ENCODE measurements at regions not wholly inside any gene's neighbourhood (a gene's known extent, or its start where the extent isn't known, plus 50 kb on each side); places are given as distances from the start of the nearest gene placed in this dataset.

DNA sequence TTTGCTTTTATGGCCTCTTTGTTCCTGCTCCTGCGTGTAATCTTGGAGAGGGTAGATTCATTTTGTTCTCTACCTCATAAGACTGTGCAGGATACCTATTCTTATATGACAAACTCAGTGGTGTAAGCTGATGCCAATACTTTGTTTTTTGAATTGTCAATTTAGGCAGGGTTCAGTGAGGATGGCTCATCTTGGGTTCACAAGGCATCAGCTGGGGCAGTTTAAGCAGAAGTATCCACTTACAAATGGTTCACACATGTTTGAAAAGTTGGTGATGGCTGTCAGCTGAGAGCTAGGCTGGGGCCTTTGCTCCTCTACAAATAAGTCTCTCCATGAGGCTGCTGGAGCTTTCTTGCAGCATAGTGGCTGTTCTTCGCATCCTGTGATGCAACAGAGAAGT, 920.6 kb upstream of the PIK3C3 start (continued):
- TF ChIP-seq, protein P1, sequence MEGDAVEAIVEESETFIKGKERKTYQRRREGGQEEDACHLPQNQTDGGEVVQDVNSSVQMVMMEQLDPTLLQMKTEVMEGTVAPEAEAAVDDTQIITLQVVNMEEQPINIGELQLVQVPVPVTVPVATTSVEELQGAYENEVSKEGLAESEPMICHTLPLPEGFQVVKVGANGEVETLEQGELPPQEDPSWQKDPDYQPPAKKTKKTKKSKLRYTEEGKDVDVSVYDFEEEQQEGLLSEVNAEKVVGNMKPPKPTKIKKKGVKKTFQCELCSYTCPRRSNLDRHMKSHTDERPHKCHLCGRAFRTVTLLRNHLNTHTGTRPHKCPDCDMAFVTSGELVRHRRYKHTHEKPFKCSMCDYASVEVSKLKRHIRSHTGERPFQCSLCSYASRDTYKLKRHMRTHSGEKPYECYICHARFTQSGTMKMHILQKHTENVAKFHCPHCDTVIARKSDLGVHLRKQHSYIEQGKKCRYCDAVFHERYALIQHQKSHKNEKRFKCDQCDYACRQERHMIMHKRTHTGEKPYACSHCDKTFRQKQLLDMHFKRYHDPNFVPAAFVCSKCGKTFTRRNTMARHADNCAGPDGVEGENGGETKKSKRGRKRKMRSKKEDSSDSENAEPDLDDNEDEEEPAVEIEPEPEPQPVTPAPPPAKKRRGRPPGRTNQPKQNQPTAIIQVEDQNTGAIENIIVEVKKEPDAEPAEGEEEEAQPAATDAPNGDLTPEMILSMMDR (IDR thresholded peaks at IDR 0.05; ENCODE audit: control extremely low read depth in 1 of 3, insufficient read depth in 1 of 3, low read depth in 1 of 3, low read length in 3 of 3), result no peak
- no peak for TF ChIP-seq SP2 (IDR thresholded peaks at IDR 0.05; ENCODE audit: low read length)
- TF ChIP-seq ASH2L (IDR thresholded peaks at IDR 0.05; ENCODE audit: low read length), result no peak
- TF ChIP-seq, protein P2, sequence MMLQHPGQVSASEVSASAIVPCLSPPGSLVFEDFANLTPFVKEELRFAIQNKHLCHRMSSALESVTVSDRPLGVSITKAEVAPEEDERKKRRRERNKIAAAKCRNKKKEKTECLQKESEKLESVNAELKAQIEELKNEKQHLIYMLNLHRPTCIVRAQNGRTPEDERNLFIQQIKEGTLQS (IDR thresholded peaks at IDR 0.05; ENCODE audit: insufficient read depth, low read depth, low read length), result no peak
- TF ChIP-seq FOSL1 (IDR thresholded peaks at IDR 0.05; ENCODE audit: insufficient read depth, low read depth, low read length), result no peak

Measured in H1 (cell line).